ENCODE measurements at regions not wholly inside any gene's neighbourhood (a gene's known extent, or its start where the extent isn't known, plus 50 kb on each side); places are given as distances from the start of the nearest gene placed in this dataset.

GRCh38 chr15:56868170-56868569 lies 50.3 kb upstream of the TCF12 start:
- DNase-seq (ENCODE audit: extremely low read depth in 1 of 11, low read depth in 9 of 11, low spot score in 4 of 11): no peak

GRCh38 chr15:56866803-56867202 lies 51.6 kb upstream of the TCF12 start:
- no peak for DNase-seq (ENCODE audit: extremely low read depth in 1 of 11, low read depth in 9 of 11, low spot score in 4 of 11)

- no peak for DNase-seq (ENCODE audit: extremely low read depth in 1 of 11, low read depth in 9 of 11, low spot score in 4 of 11)
These were observed 60.6 kb upstream of the TCF12 start for GRCh38 chr15:56857828-56858227.

- DNase-seq (ENCODE audit: extremely low read depth in 1 of 11, low read depth in 9 of 11, low spot score in 4 of 11): no peak
These were observed 61.5 kb upstream of the TCF12 start for GRCh38 chr15:56856934-56857333.

- DNase-seq (ENCODE audit: extremely low read depth in 1 of 11, low read depth in 9 of 11, low spot score in 4 of 11): no peak
These were observed 73.6 kb upstream of the TCF12 start for GRCh38 chr15:56844892-56845291.

- no peak for DNase-seq (ENCODE audit: extremely low read depth in 1 of 11, low read depth in 9 of 11, low spot score in 4 of 11)
These were observed 74.0 kb upstream of the TCF12 start for GRCh38 chr15:56844471-56844870.

GRCh38 chr15:56839641-56840040 lies 78.8 kb upstream of the TCF12 start:
- DNase-seq (ENCODE audit: extremely low read depth in 1 of 11, low read depth in 9 of 11, low spot score in 4 of 11): no peak

- DNase-seq (ENCODE audit: extremely low read depth in 1 of 11, low read depth in 9 of 11, low spot score in 4 of 11): no peak
These were observed 79.3 kb upstream of the TCF12 start for GRCh38 chr15:56839099-56839498.

- no peak for DNase-seq (ENCODE audit: extremely low read depth in 1 of 11, low read depth in 9 of 11, low spot score in 4 of 11)
These were observed 80.4 kb upstream of the TCF12 start for GRCh38 chr15:56838085-56838484.

- DNase-seq (ENCODE audit: extremely low read depth in 1 of 11, low read depth in 9 of 11, low spot score in 4 of 11): no peak
These were observed 81.2 kb upstream of the TCF12 start for GRCh38 chr15:56837273-56837672.

- peak in 1 of 11 donors; percentile 25 for DNase-seq (ENCODE audit: extremely low read depth in 1 of 11, low read depth in 9 of 11, low spot score in 4 of 11)
These were observed 82.7 kb upstream of the TCF12 start for GRCh38 chr15:56835718-56836171.

GRCh38 chr15:56832125-56832524 lies 86.3 kb upstream of the TCF12 start:
- no peak for DNase-seq (ENCODE audit: extremely low read depth in 1 of 11, low read depth in 9 of 11, low spot score in 4 of 11)

- no peak for DNase-seq (ENCODE audit: extremely low read depth in 1 of 11, low read depth in 9 of 11, low spot score in 4 of 11)
These were observed 86.9 kb upstream of the TCF12 start for GRCh38 chr15:56831467-56832005.

GRCh38 chr15:56824175-56824574 lies 90.9 kb upstream of the ZNF280D start:
- no peak for DNase-seq (ENCODE audit: extremely low read depth in 1 of 11, low read depth in 9 of 11, low spot score in 4 of 11)

GRCh38 chr15:56821721-56822425 lies 88.6 kb upstream of the ZNF280D start:
- DNase-seq (ENCODE audit: extremely low read depth in 1 of 11, low read depth in 9 of 11, low spot score in 4 of 11): peak in 3 of 11 donors; percentile 33 to 46 (median 39)

GRCh38 chr15:56820333-56820732 lies 87.0 kb upstream of the ZNF280D start:
- DNase-seq (ENCODE audit: extremely low read depth in 1 of 11, low read depth in 9 of 11, low spot score in 4 of 11): no peak

GRCh38 chr15:56817321-56818080 lies 84.2 kb upstream of the ZNF280D start:
- DNase-seq (ENCODE audit: extremely low read depth in 1 of 11, low read depth in 9 of 11, low spot score in 4 of 11): peak in 4 of 11 donors; percentile 24 to 51 (median 38)

GRCh38 chr15:56816781-56817180 lies 83.5 kb upstream of the ZNF280D start:
- DNase-seq (ENCODE audit: extremely low read depth in 1 of 11, low read depth in 9 of 11, low spot score in 4 of 11): no peak

GRCh38 chr15:56815247-56815646 lies 81.9 kb upstream of the ZNF280D start:
- no peak for DNase-seq (ENCODE audit: extremely low read depth in 1 of 11, low read depth in 9 of 11, low spot score in 4 of 11)

- no peak for DNase-seq (ENCODE audit: extremely low read depth in 1 of 11, low read depth in 9 of 11, low spot score in 4 of 11)
These were observed 81.1 kb upstream of the ZNF280D start for GRCh38 chr15:56814429-56814828.

Data from renal cortex interstitium (tissue), 11 donors.